22Rv1 (cell line): ENCODE measurements at regions not wholly inside any gene's neighbourhood (a gene's known extent, or its start where the extent isn't known, plus 50 kb on each side); places are given as distances from the start of the nearest gene placed in this dataset.

Experiments used
- CTCF ChIP-seq: fragments of 450-650 bp; IDR thresholded peaks from 2 replicates; pipeline ENCODE4 v1.5.1; 2017; ENCODE audit warnings: mild to moderate bottlenecking
- ZFX ChIP-seq: fragments of 450-650 bp; IDR thresholded peaks from 2 replicates; pipeline ENCODE4 v1.6.1; 2017; ENCODE audit warnings: antibody characterized with exemption, borderline replicate concordance

DNA sequence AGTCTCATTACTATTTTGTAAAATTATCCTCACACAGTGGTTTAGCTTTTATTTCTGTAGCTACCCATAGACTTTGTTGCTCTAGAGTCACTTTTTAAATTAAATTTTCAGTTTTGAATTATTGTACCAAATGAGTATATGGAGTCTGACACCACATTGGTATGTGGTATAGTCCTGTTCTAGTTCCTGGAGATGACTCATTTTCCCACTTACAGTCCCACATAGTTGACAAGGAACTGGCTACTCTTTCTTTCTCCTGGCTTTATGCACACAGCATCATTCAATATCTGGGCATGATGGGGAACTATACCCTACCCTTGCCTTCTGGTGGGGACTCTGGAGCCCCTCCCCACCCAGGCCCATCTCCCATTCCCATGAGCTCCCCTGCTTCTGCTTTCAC is 92.6 kb upstream of the RAB11FIP2 start:
- TF ChIP-seq CTCF: no peak
- no peak for TF ChIP-seq ZFX
